ENCODE measurements at regions not wholly inside any gene's neighbourhood (a gene's known extent, or its start where the extent isn't known, plus 50 kb on each side); places are given as distances from the start of the nearest gene placed in this dataset.

GRCh38 chr9:22514871-22515270 is 68.2 kb downstream of the DMRTA1 start:
- TF ChIP-seq CTCF (IDR thresholded peaks at IDR 0.05) = no peak
- TF ChIP-seq POLR2AphosphoS5 (IDR thresholded peaks at IDR 0.05) = no peak
- no peak for TF ChIP-seq POLR2A (IDR thresholded peaks at IDR 0.05)
